Stimulated activated CD4-positive, alpha-beta T cell treated with anti-CD3 and anti-CD28 coated beads, TNF-alpha, amount 100 ng/mL, for 4 hours (primary cell): ENCODE measurements at regions not wholly inside any gene's neighbourhood (a gene's known extent, or its start where the extent isn't known, plus 50 kb on each side); places are given as distances from the start of the nearest gene placed in this dataset.
"Not testable (repeated sequence)": the region's sequence is repeated elsewhere in the genome, so short reads cannot be mapped to it uniquely, and the experiment has no call there.

Experiments
- DNase-seq, 3 experiments: peaks; one replicate each; pipeline ENCODE4 v3.0.0-alpha.2; 2020; ENCODE audit warnings: low read depth in 3 of 3

GRCh38 chr17:20733923-20734322 lies 154.4 kb downstream of the CDRT15L2 start:
- no peak for DNase-seq

DNA sequence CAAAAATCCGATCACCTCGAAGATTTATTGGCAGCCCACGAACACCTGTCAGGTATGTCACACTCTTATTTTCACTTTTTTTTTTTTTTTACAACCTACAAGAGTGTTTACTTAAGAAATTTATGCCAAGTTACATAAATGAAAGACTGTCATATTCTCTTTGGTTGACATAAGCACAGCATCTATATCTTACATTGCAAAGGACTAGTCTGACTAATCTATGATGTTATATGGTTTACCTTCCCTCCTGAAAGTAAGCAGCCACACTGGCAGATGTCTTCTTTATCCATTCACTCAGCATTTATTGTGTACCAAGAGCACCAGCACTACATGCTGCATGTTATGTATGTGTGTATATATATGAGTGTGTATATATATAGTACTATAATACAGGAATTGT lies 156.3 kb downstream of the CDRT15L2 start:
- no peak for DNase-seq

DNA sequence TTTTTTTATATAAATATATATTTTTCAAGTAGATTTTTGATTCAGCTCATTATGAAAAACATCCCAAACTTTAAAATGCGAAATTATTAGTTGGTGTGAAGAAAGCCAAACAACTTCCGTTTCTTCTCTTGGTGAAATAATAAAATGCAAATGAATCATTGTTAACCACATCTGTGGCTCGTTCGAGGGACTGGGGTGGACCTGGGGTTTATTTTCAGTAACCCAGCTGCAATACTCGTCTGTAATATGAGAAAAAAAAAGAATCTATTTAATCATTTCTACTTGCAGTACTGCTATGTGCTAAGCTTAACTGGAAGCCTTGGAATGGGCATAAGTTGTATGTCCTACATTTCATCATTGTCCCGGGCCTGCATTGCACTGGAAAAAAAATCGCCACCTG lies 158.1 kb downstream of the CDRT15L2 start:
- DNase-seq, result not testable (repeated sequence)

GRCh38 chr17:20771104-20771503 lies 191.6 kb downstream of the CDRT15L2 start:
- DNase-seq, result no peak

- DNase-seq, result no peak
Measured at GRCh38 chr17:20774472-20775135, 195.1 kb downstream of the CDRT15L2 start.

- no peak for DNase-seq
Measured at GRCh38 chr17:20775331-20775730, 195.8 kb downstream of the CDRT15L2 start.

- no peak for DNase-seq
Measured at GRCh38 chr17:20779521-20779920, 200.0 kb downstream of the CDRT15L2 start.

- no peak for DNase-seq
Measured at GRCh38 chr17:20781260-20781659, 201.7 kb downstream of the CDRT15L2 start.

DNA sequence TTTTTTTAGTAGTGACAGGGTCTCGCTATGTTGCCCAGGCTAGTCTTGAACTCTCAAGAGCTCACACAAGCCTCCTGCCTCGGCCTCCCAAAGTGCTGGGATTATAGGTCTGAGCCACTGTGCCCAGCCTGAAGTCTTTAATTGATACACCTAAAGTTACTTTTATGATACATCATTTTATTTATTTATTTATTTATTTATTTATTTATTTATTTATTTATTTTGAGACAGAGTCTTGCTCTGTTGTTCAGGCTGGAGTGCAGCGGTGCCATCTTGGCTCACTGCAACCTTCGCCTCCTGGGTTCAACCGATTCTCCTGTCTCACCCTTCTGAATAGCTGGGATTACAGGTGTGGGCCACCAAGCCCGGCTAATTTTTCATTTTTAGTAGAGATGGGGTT lies 202.3 kb downstream of the CDRT15L2 start:
- not testable (repeated sequence) for DNase-seq

GRCh38 chr17:20783091-20783490 lies 203.6 kb downstream of the CDRT15L2 start:
- no peak for DNase-seq

DNA sequence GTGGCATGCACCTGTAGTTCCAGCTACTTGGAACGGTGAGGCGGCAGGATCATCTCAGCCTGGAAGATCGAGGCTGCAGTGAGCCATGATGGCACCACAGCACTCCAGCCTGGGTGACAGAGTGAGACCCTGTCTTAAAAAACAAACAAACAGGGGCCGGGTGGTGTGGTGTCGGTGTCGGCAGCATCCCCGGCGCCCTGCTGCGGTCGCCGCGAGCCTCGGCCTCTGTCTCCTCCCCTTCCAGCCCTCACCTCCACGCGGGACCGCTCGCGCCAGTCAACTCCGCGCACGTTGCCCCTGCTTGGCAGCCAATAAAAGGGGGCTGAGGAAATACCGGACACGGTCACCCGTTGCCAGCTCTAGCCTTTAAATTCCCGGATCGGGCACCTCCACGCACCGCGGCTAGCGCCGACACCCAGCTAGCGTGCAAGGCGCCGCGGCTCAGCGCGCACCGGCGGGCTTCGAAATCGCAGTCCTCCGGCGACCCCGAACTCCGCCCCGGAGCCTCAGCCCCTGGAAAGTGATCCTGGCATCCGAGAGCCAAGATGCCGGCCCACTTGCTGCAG lies 204.7 kb downstream of the CDRT15L2 start:
- no peak for DNase-seq

- DNase-seq, result no peak
Measured at GRCh38 chr17:20787281-20787680, 207.8 kb downstream of the CDRT15L2 start.

DNA sequence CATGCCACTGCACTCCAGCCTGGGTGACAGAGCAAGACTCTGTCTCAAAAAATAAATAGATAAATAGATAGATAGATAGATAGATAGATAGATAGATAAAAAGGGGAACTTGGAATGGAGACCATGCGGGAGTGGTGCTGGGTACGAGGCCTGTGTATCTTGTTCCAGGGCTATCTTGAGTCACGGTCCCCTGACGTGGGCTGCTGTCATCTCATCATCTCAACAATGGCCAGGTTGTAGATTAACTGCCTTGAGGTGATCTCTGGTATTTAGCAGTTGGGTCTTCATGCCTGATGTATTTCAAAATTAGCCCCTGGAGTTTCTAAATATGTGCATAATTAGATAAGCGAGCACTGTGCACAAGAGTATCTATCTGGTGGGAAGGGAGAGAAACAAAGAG lies 212.1 kb downstream of the CDRT15L2 start:
- no peak for DNase-seq

DNA sequence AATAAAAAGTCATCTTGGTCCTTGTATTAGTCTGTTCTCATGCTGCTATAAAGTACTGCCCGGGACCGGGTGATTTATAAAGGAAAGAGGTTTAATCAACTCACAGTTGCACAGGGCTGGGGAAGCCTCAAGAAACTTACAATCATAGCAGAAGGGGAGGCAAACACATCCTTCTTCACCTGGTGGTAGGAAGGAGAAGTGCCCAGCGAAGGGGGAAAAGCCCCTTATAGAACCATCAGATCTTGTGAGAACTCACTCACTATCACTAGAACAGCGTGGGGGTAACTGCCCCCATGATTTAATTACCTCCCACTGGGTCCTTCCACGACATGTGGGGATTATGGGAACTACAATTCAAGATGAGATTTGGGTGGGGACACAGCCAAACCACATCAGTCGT lies 215.0 kb downstream of the CDRT15L2 start:
- DNase-seq, result not testable (repeated sequence)

- no peak for DNase-seq
Measured at GRCh38 chr17:20797292-20797691, 217.8 kb downstream of the CDRT15L2 start.

DNA sequence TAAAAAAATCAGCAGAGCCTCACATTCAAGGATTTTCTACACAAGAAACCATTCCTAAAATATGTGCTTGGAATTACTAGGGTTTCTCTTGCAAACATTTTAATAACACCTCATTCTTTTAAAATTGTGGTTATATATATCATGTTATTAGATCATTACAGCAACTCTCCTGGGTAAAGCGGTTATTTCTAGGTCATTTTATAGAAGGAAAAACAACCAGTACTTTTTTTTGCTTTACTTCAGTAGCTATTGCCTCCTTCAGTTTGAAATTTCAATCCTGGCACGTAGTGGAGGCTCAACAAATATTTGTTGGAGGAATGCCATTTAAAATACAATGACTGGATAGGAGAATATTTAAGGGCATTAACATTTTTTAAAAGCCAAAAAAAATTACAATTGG lies 220.6 kb downstream of the CDRT15L2 start:
- DNase-seq, result no peak

DNA sequence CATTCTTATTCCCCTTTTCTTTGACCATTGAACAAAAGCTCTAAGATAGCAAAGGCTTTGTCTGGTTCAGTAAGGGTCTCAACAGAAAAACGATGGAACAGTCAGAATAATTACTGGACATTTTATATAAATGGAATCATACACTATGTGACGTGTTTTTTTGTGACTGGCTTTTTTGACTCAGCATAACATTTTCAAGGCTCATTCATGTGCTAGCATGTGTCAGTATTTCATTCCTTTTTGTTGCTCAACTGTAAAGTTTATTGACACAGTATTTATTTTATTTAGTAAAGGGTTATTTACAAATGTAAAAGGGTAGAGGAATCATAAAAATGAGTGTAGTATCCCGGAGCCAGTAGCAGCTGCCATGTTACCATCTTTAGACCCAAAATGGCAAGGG lies 226.2 kb downstream of the CDRT15L2 start:
- no peak for DNase-seq

GRCh38 chr17:20807566-20807965 lies 228.0 kb downstream of the CDRT15L2 start:
- not testable (repeated sequence) for DNase-seq

DNA sequence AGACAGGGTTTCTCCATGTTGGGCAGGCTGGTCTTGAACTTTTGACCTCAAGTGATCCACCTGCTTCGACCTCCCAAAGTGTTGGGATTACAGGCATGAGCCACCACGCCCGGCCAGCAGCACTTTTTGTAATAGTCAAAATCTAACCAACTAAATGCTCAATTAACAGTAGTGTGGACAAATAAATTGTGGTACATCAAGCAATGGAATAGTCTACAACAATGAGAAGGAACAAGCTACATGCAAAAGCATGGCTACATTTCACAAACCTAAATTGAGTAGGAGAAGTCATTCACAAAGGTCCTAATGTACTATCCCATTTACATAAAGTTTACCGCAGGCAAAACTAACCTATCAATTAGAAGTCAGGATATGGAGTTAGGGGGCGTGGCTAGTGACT lies 227.4 kb downstream of the USP22 start:
- DNase-seq, result not testable (repeated sequence)

- no peak for DNase-seq
Measured at GRCh38 chr17:20823905-20824304, 218.9 kb downstream of the USP22 start.

GRCh38 chr17:20825539-20825938 lies 217.3 kb downstream of the USP22 start:
- no peak for DNase-seq

DNA sequence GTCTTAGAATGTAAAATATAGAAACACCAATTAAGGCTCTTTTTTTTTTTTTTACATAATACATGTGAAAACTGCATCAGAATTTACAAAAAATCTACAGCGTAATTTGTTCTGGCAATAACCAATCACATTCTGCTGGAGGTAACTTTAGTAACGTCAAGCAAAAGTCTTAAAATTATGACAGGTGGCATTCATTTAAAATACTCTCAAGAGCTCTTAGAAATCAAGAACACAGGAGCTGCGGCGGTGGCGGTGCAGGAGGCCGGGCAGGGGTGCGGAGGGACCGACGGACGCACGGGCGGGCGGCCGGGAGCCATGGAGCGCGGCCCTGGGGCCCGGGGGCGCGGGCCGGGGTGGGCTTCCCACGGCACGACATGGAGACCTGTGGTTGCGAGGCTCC lies 202.4 kb downstream of the USP22 start:
- not testable (repeated sequence) for DNase-seq

DNA sequence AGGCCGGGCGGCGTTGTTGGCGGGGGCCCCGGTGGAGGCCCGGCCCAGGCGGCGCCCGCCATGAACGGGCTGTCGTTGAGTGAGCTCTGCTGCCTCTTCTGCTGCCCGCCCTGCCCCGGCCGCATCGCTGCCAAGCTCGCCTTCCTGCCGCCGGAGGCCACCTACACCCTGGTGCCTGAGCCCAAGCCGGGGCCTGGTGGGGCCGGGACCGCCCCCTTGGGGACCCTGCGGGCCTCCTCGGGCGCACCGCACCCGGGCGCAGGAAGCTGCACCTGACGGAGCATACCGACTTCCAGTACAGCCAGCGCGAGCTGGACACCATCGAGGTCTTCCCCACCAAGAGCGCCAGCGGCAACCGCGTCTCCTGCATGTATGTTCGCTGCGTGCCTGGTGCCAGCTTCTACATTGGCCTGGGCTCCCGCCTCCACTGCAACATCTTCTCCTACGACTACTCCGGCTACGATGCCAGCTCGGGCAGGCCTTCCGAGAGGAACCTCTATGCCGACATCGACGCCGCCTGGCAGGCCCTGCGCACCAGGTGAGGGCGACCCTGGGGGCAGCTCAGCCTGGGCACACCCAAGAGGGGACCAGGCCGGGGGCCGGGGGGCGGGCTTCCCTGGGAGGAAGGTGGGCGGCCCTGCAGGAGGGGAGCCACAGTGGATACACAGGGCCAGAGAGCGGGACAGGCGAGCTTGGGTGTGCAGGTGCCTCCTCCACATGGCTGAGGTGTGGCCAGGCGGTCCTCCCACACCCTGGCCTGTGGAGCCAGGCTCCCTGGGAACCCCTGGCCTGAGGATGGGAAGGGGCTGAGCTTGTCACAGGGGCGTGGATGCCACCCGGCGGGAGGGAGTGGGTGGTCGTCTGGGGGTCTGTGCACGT lies 201.6 kb downstream of the USP22 start:
- not testable (repeated sequence) for DNase-seq
